HG02763 (cell line): ENCODE measurements at regions not wholly inside any gene's neighbourhood (a gene's known extent, or its start where the extent isn't known, plus 50 kb on each side); places are given as distances from the start of the nearest gene placed in this dataset.
"Not testable (repeated sequence)": the region's sequence is repeated elsewhere in the genome, so short reads cannot be mapped to it uniquely, and the experiment has no call there.

Experiments used
- ATAC-seq: cut with Tn5 transposase; IDR thresholded peaks from one replicate; pipeline ENCODE4 v1.9.1; 2021; ENCODE audit warnings: mild to moderate bottlenecking, moderate library complexity; ENCODE audit not compliant: unreplicated experiment

GRCh38 chr10:53664282-53665019 is 891.9 kb upstream of the MBL2 start:
- ATAC-seq, result no peak

GRCh38 chr10:53650794-53651193 is 878.2 kb upstream of the MBL2 start:
- ATAC-seq, result no peak

- not testable (repeated sequence) for ATAC-seq
Observed at GRCh38 chr10:53647221-53647620, 874.6 kb upstream of the MBL2 start.

GRCh38 chr10:53646525-53646924 is 873.9 kb upstream of the MBL2 start:
- no peak for ATAC-seq

GRCh38 chr10:53645951-53646350 is 873.4 kb upstream of the MBL2 start:
- no peak for ATAC-seq

- no peak for ATAC-seq
Observed at GRCh38 chr10:53638006-53638405, 865.4 kb upstream of the MBL2 start.

- no peak for ATAC-seq
Observed at GRCh38 chr10:53624722-53625121, 852.1 kb upstream of the MBL2 start.

GRCh38 chr10:53622201-53622600 is 849.6 kb upstream of the MBL2 start:
- no peak for ATAC-seq

- ATAC-seq, result no peak
Observed at GRCh38 chr10:53619671-53620070, 847.1 kb upstream of the MBL2 start.

- ATAC-seq, result no peak
Observed at GRCh38 chr10:53607691-53608090, 835.1 kb upstream of the MBL2 start.

- no peak for ATAC-seq
Observed at GRCh38 chr10:53606981-53607380, 834.4 kb upstream of the MBL2 start.

GRCh38 chr10:53601260-53601875 is 828.8 kb upstream of the MBL2 start:
- peak; percentile 57 for ATAC-seq

- ATAC-seq, result no peak
Observed at GRCh38 chr10:53598914-53599313, 826.3 kb upstream of the MBL2 start.

GRCh38 chr10:53597835-53598251 is 825.3 kb upstream of the MBL2 start:
- ATAC-seq, result no peak

GRCh38 chr10:53580465-53580864 is 807.9 kb upstream of the MBL2 start:
- ATAC-seq, result no peak

- no peak for ATAC-seq
Observed at GRCh38 chr10:53579773-53580172, 807.2 kb upstream of the MBL2 start.

- ATAC-seq, result no peak
Observed at GRCh38 chr10:53574024-53574423, 801.4 kb upstream of the MBL2 start.

GRCh38 chr10:53573498-53573897 is 800.9 kb upstream of the MBL2 start:
- no peak for ATAC-seq

GRCh38 chr10:53572799-53573198 is 800.2 kb upstream of the MBL2 start:
- no peak for ATAC-seq

- no peak for ATAC-seq
Observed at GRCh38 chr10:53570221-53570620, 797.6 kb upstream of the MBL2 start.

- no peak for ATAC-seq
Observed at GRCh38 chr10:53569455-53569854, 796.9 kb upstream of the MBL2 start.

- no peak for ATAC-seq
Observed at GRCh38 chr10:53548664-53549063, 776.1 kb upstream of the MBL2 start.

- no peak for ATAC-seq
Observed at GRCh38 chr10:53547364-53547763, 774.8 kb upstream of the MBL2 start.
